ENCODE measurements at regions not wholly inside any gene's neighbourhood (a gene's known extent, or its start where the extent isn't known, plus 50 kb on each side); places are given as distances from the start of the nearest gene placed in this dataset.

DNA sequence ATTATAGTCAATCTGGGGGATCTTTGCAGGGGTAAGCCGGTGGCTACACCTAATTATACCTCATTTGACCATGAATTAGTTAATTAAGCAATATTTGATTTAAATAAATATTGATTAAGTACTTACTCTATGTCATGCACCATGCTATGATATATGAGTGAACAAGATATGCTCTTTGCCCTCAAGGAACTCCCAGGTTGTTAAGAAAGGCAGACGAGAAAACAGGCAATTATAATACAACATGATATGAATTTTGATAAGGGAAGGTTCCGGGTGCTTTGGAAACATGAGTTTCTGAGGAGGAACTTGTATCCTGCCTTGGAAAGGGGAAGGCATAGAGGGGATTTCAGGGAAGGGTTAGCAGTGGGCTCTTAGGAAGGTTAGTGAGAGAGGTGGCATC, 412.9 kb downstream of the WDR72 start:
- TF ChIP-seq, protein P1, sequence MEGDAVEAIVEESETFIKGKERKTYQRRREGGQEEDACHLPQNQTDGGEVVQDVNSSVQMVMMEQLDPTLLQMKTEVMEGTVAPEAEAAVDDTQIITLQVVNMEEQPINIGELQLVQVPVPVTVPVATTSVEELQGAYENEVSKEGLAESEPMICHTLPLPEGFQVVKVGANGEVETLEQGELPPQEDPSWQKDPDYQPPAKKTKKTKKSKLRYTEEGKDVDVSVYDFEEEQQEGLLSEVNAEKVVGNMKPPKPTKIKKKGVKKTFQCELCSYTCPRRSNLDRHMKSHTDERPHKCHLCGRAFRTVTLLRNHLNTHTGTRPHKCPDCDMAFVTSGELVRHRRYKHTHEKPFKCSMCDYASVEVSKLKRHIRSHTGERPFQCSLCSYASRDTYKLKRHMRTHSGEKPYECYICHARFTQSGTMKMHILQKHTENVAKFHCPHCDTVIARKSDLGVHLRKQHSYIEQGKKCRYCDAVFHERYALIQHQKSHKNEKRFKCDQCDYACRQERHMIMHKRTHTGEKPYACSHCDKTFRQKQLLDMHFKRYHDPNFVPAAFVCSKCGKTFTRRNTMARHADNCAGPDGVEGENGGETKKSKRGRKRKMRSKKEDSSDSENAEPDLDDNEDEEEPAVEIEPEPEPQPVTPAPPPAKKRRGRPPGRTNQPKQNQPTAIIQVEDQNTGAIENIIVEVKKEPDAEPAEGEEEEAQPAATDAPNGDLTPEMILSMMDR (IDR thresholded peaks at IDR 0.05; ENCODE audit: low read length), result no peak
- no peak for TF ChIP-seq EZH2 (IDR thresholded peaks at IDR 0.05; ENCODE audit: borderline replicate concordance, low read length)

All from OCI-LY1 (cell line).